Neural crest cell (in vitro differentiated cells): ENCODE measurements at regions not wholly inside any gene's neighbourhood (a gene's known extent, or its start where the extent isn't known, plus 50 kb on each side); places are given as distances from the start of the nearest gene placed in this dataset.

Source experiments
- DNase-seq: peaks from one replicate; pipeline ENCODE4 v3.0.0; 2021; ENCODE audit warnings: low read depth, mixed read lengths, low spot score
- H3K27ac Mint-ChIP-seq: one replicate; pipeline ENCODE4 v1.8.0; 2021; ENCODE audit warnings: mild to moderate bottlenecking, mixed read lengths; ENCODE audit not compliant: unreplicated experiment
- H3K27me3 Mint-ChIP-seq: 2 replicates; pipeline ENCODE4 v1.8.0; 2021; ENCODE audit warnings: low read depth, mild to moderate bottlenecking, mixed read lengths
- H3K36me3 Mint-ChIP-seq: 2 replicates; pipeline ENCODE4 v1.8.0; 2021; ENCODE audit warnings: low read depth, mild to moderate bottlenecking, mixed read lengths
- H3K4me1 Mint-ChIP-seq: 2 replicates; pipeline ENCODE4 v1.8.0; 2021; ENCODE audit warnings: mixed read lengths
- H3K4me3 Mint-ChIP-seq: one replicate; pipeline ENCODE4 v1.8.0; 2021; ENCODE audit warnings: mild to moderate bottlenecking, mixed read lengths
- H3K9me3 Mint-ChIP-seq: 2 replicates; pipeline ENCODE4 v1.8.0; 2021; ENCODE audit warnings: mixed read lengths
- TF ChIP-seq, protein P1 (sequence below): fragments of 200-600 bp; sonication (generic); conservative IDR thresholded peaks from 2 replicates; pipeline ENCODE4 v1.5.0; 2021; ENCODE audit warnings: antibody characterized with exemption, mild to moderate bottlenecking

DNA sequence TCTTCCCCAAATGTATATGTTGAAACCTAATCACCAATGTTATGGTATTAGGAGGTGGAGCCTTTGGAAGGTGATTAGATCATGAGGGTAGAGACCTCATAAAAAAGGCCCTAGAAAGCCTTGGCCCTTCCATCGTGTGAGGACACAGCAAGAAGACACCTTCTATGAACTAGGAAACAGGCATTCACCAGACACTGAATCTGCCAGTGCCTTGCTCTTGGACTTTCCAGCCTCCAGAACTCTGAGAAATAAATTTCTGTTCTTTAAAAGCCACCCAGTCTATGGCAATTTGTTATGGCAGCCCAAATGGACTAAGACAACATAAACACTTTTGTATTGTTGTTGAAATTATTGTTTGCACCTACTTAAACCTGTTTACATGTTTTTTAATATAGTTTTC lies 221.8 kb upstream of the RPS6KA3 start:
- TF ChIP-seq, protein P1, sequence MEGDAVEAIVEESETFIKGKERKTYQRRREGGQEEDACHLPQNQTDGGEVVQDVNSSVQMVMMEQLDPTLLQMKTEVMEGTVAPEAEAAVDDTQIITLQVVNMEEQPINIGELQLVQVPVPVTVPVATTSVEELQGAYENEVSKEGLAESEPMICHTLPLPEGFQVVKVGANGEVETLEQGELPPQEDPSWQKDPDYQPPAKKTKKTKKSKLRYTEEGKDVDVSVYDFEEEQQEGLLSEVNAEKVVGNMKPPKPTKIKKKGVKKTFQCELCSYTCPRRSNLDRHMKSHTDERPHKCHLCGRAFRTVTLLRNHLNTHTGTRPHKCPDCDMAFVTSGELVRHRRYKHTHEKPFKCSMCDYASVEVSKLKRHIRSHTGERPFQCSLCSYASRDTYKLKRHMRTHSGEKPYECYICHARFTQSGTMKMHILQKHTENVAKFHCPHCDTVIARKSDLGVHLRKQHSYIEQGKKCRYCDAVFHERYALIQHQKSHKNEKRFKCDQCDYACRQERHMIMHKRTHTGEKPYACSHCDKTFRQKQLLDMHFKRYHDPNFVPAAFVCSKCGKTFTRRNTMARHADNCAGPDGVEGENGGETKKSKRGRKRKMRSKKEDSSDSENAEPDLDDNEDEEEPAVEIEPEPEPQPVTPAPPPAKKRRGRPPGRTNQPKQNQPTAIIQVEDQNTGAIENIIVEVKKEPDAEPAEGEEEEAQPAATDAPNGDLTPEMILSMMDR: no peak
- no peak overlapping the region for H3K27ac Mint-ChIP-seq
- peaks cover 14% of the 10 kb centered on the region for H3K9me3 Mint-ChIP-seq
- no peaks in the 10 kb centered on the region for H3K4me1 Mint-ChIP-seq
- H3K4me3 Mint-ChIP-seq: no peak overlapping the region
- no peaks in the 10 kb centered on the region for H3K36me3 Mint-ChIP-seq
- no peaks in the 10 kb centered on the region for H3K27me3 Mint-ChIP-seq
- DNase-seq: no peak

- Mint-ChIP-seq H3K27ac (no peak overlapping the region), H3K9me3 (peaks cover 10% of the 10 kb centered on the region), H3K4me1 (no peaks in the 10 kb centered on the region), H3K27me3 (no peaks in the 10 kb centered on the region), H3K36me3 (no peaks in the 10 kb centered on the region), H3K4me3 (no peak overlapping the region)
- no peak for DNase-seq
- TF ChIP-seq, protein P1: no peak
Measured at GRCh38 chrX:20487227-20487626, 220.5 kb upstream of the RPS6KA3 start.

DNA sequence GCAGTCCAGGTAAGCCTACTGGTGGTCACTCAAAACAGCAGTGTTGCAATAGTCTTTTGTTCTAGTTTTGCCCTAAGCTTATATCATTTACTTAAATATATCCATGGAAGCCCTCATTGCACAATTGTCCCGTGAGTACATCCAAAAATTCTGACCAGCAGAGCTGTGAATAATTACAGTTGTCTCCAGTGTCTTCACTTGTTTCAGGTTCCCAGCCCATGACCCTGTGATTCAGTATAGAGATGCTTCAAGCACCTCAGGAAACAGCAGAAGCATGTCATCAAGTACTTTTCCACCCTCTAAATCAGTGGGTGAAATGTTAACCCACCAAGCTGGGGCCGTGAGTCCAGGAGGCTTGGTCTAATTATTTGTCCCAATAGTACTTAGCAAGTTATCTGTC lies 214.9 kb upstream of the RPS6KA3 start:
- Mint-ChIP-seq H3K36me3 (no peaks in the 10 kb centered on the region), H3K27me3 (no peaks in the 10 kb centered on the region), H3K27ac (no peak overlapping the region), H3K4me3 (no peak overlapping the region), H3K4me1 (no peaks in the 10 kb centered on the region), H3K9me3 (peaks cover 5% of the 10 kb centered on the region)
- TF ChIP-seq, protein P1: no peak
- DNase-seq: no peak

GRCh38 chrX:20479896-20480295 lies 213.2 kb upstream of the RPS6KA3 start:
- Mint-ChIP-seq H3K4me3 (no peak overlapping the region), H3K9me3 (peaks cover 5% of the 10 kb centered on the region), H3K4me1 (no peaks in the 10 kb centered on the region), H3K27ac (no peak overlapping the region), H3K27me3 (no peaks in the 10 kb centered on the region), H3K36me3 (no peaks in the 10 kb centered on the region)
- TF ChIP-seq, protein P1: no peak
- DNase-seq: no peak

GRCh38 chrX:20479048-20479447 lies 212.3 kb upstream of the RPS6KA3 start:
- Mint-ChIP-seq H3K27ac (no peak overlapping the region), H3K4me1 (no peaks in the 10 kb centered on the region), H3K36me3 (no peaks in the 10 kb centered on the region), H3K4me3 (no peak overlapping the region), H3K27me3 (no peaks in the 10 kb centered on the region), H3K9me3 (peaks cover 5% of the 10 kb centered on the region)
- no peak for DNase-seq
- TF ChIP-seq, protein P1: no peak
